NCI-H1105 treated with DMSO at 0.1 percent for 48 hours (cell line): ENCODE measurements at regions not wholly inside any gene's neighbourhood (a gene's known extent, or its start where the extent isn't known, plus 50 kb on each side); places are given as distances from the start of the nearest gene placed in this dataset.

Source experiments
- DNase-seq: peaks from one replicate; lab custom pipeline; 2025; lab: John Stamatoyannopoulos, UW

DNA sequence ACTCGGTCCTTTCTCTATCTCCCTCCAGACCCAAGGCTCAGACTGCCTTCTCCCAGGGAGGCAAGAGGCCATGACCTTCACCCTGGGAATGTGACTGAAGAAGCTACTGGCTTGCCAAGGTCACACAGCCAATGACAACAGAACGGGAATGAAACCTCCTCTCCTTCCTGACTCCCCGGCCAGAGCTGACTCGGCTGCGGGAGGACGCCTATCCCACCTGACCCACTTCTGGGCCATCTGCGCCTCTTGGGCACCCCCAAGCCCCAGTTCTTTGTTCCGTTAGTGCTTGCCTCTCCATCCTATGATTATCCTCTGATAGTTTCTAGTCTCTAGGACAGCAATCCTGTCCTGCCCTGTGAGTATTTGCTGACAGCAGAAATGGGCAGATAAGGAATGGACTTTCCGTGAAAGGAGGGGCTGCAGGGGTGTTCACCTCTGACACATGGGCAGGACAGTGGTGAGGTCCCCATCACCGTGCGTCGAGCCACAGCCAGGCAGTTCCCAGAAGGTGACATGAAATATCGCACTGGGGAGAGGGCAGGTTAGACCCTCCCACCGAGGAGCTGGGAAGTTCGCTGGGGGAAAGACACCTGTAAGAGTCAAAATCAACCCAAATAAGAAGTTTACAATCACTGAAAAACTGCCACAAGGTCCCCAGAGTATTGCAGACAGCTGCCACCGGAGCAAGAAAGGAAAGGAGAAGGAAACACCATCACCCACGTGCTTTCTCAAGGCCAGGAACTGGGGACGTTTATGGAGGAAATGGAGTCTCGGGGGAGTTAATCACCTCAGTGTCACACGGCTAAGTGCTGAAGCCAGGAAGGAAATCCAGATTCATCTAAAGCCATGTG is 63.0 kb downstream of the INSIG1 start:
- DNase-seq, result no peak

DNA sequence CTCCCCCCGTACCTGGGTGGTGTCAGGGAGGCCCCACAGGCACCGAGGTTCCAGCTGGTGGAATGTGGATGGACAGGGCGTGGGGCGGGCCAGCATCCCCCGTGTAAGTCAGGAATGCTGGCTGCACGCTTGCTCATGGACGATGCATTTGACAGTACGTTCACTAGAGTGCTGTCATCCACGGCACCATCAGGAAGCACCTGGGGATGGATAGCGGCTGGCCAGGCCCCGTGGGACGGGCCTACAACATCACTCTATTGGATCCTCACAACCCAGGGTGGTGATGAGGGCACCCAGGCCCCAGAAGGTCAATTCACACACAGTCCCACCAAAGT is 63.6 kb downstream of the INSIG1 start:
- DNase-seq, result no peak

DNA sequence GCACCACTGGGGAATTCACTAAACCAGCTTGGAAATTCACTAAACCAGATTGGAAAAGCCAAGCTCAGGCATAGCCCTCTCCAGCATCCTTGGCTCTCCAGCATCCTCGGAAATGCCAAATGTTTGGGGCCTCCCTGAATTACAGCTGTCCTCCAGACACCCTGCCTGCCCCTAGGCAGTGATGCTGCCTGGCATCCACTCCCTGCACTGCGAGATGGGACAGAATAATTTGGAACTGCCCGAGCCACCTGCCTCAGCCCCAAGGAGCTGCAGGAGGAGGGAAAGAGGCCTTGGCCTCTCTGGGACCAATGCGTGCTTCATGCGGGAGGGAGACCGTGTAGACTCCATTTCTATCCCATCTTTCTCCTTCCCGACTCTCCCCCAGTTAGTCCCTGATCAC is 64.3 kb downstream of the INSIG1 start:
- DNase-seq, result no peak

DNA sequence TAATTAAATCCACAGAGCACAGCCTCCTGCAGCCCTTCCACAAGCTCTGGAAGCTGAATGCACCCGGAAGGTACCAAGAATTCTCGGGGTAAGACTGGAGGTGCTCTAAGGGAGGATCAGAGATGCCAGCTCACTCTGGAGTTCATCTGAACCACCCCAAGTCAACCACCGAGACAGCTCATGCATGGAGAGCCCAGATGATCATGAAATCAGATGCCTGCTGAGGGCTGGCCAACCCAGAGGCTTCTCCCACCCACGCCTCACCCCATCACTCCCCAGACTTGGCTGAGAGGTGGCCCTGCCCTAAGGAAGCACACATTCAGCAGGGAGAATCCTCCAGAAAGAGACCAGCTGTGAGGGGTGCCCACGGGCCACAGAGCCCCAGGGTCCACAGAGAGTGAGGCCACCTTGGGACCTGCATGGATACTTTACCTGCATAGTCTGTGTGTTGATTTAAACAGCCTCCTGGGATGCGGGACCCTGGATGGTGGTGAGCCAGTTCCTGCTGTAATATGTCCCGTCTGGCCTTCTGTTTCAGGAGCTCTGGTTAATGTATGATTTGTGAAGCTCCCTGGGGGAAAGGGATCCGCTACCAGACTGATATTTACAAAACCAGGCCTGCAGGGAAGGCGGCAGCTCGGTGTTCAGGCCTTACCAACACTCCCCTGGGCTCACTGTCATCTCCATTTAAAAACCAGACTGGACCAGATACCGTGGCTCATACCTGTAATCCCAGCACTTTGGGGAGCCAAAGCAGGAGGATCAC is 64.9 kb downstream of the INSIG1 start:
- no peak for DNase-seq

DNA sequence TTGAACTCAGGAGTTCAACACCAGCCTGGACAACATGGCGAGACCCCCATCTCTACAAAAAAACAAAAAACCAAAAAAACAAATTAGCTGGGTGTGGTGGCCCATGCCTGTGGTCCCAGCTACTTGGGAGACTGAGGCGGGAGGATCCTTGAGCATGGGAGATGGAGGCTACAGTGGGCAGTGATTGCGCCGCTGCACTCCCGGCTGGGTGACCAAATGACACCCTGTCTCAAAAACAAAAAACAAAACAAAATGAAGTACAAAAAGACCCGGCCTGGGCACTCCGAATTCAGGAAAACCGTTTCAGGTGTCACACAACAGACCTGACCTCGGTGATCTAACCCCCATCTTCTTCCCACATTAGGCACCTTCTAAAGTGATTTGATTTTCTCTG is 65.5 kb downstream of the INSIG1 start:
- DNase-seq, result no peak

DNA sequence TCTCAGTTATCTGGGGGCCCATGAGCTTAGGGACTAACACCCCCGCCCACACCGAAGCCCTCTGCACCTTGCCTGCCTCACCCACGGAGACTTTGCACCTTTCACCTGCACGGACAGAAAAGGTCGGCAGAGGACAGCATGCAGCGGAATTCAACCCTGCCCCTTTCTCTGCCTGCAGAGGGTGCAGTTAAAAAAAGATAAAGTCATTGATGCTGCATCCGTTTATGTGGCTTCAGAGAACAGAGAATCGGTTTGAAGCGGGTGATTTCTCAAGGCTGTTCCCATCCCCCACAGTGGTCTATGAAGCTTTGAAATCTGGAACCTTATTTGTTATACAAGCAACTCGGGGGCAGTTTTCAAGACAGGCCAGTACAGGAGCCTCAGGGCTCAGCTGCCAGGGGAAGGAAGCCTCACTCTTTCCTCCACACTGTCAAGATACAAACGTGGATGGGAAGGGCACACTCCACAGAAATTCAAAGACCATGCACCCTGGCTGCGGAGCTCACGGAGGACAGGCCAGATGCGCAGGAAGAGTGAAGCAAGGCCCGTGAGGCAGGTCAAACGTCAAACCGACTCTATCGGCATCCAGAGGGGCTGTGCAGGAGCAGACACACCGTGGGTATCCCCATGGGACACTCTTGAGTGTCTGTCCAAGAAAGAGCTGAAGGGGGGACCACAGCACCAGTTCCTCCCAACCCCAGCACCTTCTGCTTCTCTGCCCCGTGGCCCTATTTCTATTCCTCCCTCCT is 66.3 kb downstream of the INSIG1 start:
- DNase-seq, result no peak

DNA sequence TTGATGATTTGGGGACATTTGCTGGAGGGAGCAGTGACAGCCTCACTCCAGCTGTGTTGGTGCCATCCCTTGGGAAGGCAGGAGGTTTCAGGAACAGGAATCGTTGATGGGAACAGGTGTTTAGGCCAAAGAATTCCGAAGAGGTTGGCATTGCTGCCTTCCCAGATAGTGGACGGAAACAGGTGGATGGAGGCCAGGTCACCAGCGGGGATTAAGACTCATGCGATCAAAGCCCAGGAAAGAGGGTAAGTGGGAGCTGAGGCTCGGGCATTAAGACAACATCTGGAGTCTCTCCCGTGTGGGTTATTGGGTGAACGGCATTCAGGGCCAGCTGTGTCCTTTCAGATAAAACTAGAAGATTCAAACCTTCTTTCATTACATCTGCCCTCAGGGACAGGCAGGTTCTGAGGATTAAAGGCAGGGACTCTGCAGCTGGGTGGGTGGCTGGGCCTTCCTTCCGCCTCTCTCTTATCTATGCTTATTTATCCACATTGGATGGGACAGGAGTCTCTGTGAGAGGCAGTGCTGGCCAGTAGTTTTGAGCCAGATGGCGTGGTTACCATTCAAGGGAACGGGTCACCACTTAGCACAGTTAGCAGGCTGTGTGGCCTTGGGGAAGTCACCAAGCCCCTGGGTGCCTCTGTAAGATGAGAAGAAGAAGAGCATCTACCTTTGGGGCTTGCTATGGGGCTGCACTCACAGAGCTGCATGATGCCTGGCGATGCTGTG is 67.6 kb downstream of the INSIG1 start:
- DNase-seq, result no peak

DNA sequence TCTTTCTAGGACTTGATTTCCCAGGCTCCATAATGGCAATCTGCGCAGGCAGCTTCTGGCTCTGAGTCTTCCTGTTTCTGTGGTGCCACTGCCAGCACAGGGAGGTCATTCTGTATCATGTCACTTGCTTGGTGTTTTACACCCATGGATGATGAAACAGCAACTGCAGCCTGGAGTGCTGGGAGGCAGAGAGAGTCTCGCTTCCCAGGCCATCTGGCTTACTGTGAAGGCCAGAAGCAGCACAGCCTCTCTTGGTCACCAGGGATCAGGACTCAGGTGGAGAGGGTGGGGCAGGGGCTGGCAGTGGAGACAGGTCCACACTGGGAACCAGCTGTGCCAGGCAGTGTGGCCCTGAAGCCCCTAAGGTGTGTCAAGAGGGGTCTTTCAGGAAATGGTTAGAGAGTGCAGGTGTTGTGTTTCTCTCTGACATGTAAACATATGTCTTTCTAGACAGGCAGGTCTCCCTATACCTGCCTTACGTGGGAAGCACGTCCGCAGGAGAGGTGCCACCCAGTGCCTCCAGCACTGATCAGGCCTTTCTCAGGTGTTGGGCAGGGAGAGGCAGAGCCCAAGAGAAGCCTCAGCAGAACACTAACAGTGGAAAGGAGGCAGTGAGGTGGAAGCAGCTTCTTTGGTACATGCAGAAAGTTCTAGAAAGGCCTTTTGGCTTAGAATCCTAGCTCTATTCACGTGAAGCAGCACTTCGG is 71.4 kb downstream of the INSIG1 start:
- DNase-seq, result no peak

DNA sequence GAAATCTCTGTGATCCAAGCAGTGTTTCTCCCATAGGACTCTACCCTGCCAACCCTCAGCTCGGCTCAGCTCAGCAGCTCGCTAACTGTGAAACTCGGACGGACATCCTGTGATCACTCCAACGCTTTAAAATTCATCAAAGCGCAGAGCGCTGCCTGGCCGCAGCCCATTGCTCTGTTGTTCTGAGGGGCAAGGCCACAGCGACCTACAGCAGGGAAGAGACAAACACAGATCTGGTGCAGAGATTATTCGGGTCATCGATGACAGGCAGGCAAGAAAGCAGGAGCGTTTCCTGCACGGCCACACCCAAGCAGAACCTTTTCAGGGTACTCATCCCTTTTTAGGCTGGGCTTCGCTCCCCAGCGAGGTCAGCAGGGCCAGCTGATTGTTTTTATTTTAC is 72.1 kb downstream of the INSIG1 start:
- DNase-seq, result no peak

DNA sequence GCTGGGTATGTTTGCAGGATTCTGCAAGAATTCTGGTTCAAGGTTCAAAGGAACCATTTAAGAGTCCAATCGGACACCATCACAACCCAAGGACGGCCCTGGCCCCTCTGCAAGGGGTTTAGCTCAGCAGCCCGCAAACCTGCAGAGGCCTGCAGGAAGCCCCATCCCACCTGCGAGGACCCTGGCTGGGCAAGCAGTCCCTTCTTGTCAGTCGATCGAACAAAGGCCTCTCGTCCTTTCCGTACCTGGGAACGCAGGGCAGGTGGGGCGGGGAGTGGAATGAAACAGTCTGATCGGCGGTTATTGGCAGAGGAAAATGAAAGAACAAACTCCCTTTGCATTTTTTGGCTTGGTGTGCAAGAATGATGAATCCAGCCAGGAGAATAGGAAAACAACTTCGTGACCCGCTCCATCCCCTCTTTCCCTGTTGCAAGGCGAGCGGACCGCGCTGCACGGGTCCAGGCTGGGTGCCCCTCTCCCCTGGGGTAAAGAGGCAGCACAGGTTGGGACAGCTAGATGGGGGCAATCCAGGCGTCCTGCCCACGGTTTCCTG is 73.7 kb downstream of the INSIG1 start:
- DNase-seq, result no peak

DNA sequence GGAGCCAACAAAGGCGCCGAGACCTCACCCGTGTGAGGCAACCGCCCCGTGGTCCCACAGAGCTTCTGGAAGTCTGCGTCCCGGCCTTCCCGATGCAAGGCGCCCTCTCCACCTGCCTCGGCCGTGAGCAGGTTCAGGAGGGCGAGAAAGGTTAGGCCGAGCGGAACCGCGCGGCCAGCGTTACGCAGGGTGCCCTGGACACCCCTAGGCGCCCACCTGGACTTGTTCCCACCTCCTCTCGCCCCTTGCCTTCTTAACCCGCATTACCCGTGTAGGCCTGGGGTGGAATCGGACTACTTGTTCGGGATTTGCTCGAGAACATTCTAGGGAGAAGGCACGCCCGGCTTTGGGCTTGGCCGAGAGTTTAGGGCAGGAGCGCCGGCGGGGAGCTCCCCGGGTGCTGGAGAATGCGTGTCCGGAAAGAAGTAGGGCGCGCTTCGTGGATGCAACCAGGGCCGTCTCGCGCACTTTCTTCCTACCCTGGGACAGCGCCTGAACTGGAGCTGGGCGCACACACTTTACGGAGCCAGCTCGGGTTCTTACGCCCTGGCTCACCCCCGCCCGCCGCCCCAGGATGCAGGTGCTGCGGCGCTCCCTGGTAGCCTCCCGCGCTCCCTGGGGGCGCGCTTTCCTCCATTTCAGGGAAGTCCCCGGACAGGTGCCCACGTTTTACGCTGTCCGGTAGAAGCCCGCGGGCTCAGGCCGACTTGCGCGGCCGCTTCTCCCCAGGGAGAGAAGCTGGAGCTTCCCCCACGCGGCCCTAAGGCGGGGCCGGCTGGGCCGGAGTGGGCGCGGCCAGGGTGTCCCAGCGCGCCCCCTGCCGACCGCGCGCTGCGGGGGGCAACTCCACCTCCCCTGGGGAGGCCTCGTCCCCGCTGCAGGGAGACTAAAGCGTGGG is 74.5 kb downstream of the INSIG1 start:
- no peak for DNase-seq

DNA sequence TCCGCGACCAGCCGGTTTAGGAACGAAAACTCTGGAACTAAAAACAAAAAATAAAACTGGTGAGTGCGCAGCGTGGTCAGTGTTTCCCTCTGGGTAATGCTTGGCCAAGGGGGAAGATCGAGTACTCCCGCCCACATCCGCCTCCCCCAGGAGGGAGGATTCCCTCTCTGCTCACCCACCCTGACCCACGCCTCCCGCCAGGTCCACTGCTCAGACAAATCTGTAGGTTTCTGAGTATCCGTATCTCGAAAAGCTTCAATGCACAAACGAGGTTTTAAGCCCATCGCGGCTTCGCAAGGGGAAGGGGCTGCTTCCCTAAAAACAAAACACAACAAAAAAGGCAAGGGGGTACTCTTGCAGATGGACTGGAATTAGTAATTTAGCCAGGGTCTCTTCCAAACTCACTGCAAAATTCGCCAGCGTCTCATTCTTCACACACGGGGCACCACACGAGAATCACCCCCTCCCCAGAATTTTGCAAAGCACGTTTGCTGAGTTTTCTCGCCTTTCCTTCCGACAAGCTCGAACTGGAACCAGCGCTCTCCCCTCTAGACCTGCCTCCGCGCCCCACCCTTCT is 75.2 kb downstream of the INSIG1 start:
- no peak for DNase-seq

DNA sequence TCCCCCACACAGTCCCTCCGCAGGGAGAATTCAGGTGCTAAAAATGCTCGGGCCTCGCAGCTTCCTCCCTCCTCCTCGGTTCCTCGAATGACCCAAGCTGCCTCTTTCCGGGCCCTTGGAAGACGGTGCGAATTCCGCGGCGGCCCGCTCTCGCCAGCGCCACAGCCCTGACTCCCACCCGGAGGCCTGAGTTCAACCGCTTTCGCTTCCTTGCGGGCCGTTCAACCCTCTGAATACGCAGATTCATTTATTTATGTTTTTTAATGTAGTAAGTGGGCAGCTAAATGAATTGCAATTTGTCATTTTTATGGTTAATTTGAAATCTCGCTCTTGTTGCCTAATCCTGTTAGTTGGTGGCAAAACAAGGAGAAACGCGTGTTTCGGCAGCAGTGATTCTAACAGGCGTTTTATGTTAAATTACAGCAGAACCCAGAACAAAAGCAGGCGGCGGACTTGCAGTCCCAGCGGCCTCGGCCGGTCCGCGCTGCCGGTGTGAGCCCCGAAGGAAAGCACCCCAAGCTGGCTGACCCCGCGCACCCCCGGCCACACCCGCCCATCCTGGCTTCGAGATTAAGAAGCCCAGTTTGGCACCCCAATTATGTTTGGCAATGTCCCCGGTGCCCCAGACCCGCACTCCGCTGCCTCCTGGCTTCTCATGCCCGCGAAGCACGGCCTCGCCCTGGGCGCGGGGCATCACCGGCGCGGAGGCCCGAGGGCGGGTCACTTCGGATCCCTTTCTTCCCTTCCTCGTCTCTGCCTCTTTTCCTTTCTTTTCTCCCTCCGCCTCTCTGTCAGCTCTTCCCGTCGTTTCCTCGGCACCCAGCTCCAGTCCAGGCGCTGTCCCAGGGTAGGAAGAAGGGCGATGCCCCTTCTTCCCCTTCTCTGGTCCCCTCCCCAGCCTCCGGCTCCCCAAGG is 75.9 kb downstream of the INSIG1 start:
- DNase-seq, result no peak

DNA sequence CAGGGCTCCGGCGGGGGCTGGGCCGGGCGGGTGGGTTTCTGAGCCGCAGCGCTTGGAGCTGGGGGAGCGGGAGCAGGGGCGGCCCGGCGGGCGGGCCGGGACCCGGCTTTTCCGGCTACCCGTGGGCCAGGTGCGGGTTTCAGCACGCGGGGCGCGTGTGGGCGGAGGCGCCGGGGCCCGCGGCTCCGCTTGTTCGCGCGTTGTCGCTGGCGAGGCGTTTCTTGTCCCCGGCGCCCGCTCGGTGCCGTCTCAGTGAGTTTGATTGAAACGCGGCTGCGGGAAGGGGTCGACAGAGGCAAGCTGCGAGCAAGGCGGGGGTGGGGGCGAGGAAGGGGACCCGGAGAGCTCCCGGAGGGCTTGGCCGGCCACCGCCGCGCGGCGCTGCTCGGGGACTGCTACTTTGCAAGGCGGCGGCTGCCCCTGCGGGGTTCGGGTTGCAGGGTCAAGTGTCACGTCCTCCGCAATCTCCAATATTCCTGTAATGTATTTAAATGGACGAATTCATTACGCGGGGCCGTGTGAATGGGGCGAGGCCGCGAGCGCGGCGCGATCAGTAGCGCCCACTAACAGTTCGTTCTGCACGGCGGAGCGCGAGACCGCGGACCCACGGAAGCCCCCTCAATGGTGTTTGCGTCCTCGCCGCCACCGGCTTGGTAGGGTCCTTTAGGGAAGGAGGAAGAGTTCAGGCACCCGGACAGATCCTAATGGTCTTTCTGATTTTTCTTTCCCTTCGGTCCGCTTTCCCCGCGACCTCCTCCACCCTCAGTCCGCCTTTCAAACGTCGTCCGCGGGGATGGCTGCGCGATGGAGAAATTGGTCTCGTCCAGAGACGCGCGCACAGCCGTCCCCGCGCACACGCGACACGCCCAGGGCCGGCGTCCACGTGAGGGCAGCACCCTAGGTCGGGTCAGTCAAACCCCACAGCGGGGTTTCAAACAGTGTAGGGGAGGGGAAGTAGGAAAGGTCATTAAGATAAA is 76.9 kb downstream of the INSIG1 start:
- no peak for DNase-seq

DNA sequence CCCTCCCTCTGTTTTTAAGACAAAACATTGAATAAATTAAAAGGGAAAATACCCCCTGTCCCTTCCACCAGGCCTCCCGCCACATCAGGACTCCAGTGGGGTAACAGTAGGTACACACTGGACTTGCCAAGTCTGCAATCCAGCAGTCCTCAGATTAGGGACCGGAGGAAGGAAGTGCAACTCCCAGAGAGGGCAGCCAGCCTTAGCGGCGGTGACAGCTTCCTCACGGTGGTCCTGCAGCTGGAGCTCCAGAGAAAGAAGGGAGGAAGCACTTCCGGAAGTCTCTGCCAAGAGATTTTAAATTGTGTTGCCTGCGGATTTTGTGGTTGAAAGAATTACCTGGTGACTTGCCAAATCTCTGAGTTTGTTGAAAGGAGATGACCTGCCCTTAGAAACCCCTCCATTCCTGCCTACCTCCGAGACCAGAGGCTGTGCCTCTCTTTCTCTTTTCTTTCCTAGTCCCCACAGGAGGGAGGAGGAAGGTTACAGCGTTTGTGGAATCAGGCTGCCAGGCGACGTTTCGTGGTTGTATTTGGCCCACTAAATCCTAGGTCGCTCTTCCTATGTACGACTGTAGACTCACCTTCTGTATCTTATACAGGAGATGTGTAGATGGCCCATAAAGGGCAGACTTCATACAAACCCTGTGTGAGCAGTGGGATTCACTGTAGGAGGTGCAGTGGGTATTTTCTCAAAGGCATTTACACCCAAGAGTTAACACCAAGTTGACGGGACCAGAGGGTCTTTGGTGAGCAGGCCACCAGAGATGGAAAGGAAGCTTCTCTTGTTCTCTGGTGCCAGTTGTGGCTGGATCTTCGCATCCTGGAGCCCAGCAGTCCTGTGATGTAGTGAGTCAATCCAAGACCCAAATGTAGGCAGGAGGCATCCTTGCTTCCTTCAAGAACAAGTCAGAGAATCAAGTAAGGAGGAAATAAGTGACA is 77.9 kb downstream of the INSIG1 start:
- DNase-seq, result peak; percentile 28

DNA sequence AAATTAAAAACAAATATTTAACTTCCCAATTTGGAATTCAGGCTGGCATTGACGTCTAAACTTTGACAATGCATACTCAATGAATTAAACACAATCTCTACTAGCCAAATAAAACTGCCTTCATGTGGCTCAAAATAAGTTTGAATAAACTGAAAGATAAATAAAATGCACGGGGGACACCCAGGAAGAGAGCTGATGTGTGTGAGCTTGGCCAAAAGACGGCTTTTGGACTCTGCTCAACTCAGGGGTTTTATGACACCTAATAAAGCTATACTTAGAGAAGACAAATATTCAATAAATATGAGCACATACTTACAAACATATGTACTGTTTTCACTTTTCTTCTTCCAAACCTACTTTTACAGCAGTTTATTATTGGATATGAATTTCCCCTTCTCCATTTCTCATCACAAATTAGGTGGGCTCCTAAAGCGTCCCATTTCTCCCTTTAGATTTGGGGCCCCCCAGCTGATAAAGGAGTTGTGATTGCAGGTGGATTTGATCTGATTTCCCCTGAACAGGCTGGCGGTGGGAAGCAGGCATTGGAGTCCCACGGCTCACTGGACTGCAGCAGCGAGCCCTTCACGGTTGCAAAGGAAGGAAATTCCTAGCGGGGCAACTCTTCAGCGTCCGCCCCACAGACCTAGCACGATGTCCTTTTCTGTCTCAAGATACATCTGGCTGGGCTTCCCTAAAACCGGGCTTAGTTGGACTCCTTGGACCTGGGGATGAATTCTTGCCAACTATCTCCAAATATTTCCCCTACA is 79.6 kb downstream of the INSIG1 start:
- DNase-seq, result no peak
